ENCODE measurements at regions not wholly inside any gene's neighbourhood (a gene's known extent, or its start where the extent isn't known, plus 50 kb on each side); places are given as distances from the start of the nearest gene placed in this dataset.

GRCh38 chr4:138292321-138292720 is 50.2 kb upstream of the SLC7A11 start:
- no peak for DNase-seq (ENCODE audit: low read depth, low spot score)
- no peak overlapping the region for H3K9ac ChIP-seq (ENCODE audit: insufficient read length, low read depth)
- TF ChIP-seq SUZ12 (IDR thresholded peaks at IDR 0.05; ENCODE audit: extremely low read depth, insufficient read depth, insufficient read length) (no peak), YY1 (IDR thresholded peaks at IDR 0.05; ENCODE audit: insufficient read depth, insufficient read length) (no peak), ZNF274 (IDR thresholded peaks at IDR 0.05; ENCODE audit: low read depth, low read length) (no peak)
- H3K27me3 ChIP-seq (ENCODE audit: insufficient read depth, insufficient read length) = no peaks in the 10 kb centered on the region
- H3K36me3 ChIP-seq (ENCODE audit: insufficient read depth, insufficient read length, low read length) = no peaks in the 10 kb centered on the region
- H3K4me3 ChIP-seq (ENCODE audit: insufficient read length, low read depth) = no peak overlapping the region
- H3K4me1 ChIP-seq (ENCODE audit: insufficient read depth, insufficient read length) = no peaks in the 10 kb centered on the region
- H3K9me3 ChIP-seq (ENCODE audit: insufficient read depth, low read length) = no peaks in the 10 kb centered on the region
